ENCODE measurements at regions not wholly inside any gene's neighbourhood (a gene's known extent, or its start where the extent isn't known, plus 50 kb on each side); places are given as distances from the start of the nearest gene placed in this dataset.

DNA sequence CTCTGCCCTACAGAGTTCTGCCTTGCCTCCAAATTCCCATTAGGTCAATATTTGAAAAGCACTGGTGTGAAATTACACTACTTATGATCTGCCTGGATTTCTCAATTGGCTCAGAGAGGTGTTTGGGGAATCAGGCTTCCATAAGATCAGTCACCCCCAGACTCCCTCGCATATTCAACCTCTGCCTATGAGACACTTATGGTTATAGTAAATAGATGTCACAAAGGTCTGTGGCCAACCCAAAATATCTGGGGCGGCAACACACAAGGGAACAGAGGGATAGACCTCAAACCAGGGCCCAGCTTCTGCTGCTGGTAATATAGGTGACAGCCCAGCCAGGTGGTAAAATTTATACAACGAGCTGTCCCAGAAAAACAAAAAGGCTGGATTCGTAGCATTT, 376.7 kb upstream of the ZMIZ1 start:
- no peaks in the 10 kb centered on the region for H3K36me3 ChIP-seq
- no peaks in the 10 kb centered on the region for H3K27me3 ChIP-seq
- peaks cover 15% of the 10 kb centered on the region for H3K4me1 ChIP-seq
- TF ChIP-seq, protein P1, sequence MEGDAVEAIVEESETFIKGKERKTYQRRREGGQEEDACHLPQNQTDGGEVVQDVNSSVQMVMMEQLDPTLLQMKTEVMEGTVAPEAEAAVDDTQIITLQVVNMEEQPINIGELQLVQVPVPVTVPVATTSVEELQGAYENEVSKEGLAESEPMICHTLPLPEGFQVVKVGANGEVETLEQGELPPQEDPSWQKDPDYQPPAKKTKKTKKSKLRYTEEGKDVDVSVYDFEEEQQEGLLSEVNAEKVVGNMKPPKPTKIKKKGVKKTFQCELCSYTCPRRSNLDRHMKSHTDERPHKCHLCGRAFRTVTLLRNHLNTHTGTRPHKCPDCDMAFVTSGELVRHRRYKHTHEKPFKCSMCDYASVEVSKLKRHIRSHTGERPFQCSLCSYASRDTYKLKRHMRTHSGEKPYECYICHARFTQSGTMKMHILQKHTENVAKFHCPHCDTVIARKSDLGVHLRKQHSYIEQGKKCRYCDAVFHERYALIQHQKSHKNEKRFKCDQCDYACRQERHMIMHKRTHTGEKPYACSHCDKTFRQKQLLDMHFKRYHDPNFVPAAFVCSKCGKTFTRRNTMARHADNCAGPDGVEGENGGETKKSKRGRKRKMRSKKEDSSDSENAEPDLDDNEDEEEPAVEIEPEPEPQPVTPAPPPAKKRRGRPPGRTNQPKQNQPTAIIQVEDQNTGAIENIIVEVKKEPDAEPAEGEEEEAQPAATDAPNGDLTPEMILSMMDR (IDR thresholded peaks at IDR 0.05; ENCODE audit: low read depth, low read length) = no peak
- H3K9me3 ChIP-seq = no peaks in the 10 kb centered on the region
- no peak for DNase-seq
- no peak overlapping the region for H3K4me3 ChIP-seq (ENCODE audit: low read depth, low read length)

DNA sequence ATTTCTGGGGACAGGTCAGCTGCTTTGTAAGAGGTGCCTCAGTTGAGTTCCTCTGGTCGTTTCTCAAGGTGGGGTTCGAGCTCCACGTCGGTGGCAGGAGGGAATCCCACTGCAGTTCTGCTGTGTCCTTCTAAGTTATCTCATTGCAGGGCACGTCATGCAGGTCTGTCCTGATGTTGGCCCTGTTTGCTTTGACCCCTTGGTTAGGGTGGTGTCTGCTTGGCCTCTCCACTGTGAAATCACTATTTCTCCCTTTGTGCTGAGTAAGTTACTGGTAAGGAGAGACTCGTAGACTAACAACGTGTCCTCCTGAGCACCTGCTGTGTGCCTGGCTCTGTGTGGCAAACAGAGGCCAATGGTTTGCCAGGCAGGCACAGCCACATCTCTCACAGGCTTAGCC, 372.9 kb upstream of the ZMIZ1 start:
- TF ChIP-seq, protein P1 (IDR thresholded peaks at IDR 0.05; ENCODE audit: low read depth, low read length) = no peak
- no peaks in the 10 kb centered on the region for H3K36me3 ChIP-seq
- no peaks in the 10 kb centered on the region for H3K27me3 ChIP-seq
- no peak for DNase-seq
- H3K4me3 ChIP-seq (ENCODE audit: low read depth, low read length) = no peak overlapping the region
- H3K4me1 ChIP-seq = peaks cover 6% of the 10 kb centered on the region; the same call in 1 of the 2 replicates
- H3K9me3 ChIP-seq = no peaks in the 10 kb centered on the region

DNA sequence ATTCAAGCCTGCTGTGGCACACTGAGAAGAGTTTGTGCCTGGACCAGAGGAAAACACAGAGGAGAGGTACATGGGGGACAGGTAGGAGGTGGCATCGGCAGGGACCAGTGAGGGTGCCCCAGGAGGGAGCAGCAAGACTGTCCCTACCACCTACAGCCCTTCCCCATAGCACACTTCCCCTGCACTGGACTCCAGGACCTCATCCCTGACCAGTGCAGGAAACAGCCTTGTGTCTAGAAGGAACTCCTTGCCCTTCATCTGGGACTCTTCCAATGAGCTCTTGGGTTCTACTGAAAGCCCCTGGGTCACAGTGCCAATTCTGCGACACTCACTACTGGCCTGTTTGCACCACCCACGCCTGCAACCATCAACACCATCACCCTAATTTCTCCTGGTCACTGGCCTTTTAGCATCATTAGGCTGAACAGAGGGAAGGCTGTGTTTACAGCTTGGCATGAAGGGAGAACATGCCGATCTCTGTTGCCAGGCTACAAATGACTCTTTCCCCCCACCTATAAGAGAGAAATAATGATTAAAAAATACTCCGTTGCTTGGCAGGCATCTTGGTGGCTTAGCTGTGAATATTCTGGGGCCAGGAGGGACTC, 371.9 kb upstream of the ZMIZ1 start:
- no peaks in the 10 kb centered on the region for H3K9me3 ChIP-seq
- no peaks in the 10 kb centered on the region for H3K36me3 ChIP-seq
- no peak for DNase-seq
- peaks cover under 1% of the 10 kb centered on the region; the same call in 1 of the 2 replicates for H3K4me1 ChIP-seq
- H3K4me3 ChIP-seq (ENCODE audit: low read depth, low read length) = no peak overlapping the region
- TF ChIP-seq, protein P1 (IDR thresholded peaks at IDR 0.05; ENCODE audit: low read depth, low read length) = no peak
- no peaks in the 10 kb centered on the region for H3K27me3 ChIP-seq

DNA sequence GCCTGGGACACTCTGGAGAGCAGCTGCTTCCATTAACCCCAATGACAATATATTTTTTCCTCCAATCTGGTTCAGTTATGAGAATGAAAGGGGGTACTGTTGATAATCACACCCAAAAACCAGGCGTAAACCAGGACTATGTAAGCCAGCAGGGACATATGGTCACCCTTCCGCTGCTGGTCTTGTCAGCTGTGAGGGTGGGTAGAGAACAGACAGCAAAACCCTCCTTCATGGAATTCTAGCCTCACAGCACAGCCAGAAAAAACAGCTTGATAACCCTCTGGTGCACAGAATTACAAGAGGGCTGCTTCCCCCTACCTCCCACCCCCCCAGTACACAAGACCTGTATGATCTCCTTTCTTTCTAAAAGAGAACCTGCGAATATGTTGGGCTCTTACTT, 368.8 kb upstream of the ZMIZ1 start:
- DNase-seq = no peak

DNA sequence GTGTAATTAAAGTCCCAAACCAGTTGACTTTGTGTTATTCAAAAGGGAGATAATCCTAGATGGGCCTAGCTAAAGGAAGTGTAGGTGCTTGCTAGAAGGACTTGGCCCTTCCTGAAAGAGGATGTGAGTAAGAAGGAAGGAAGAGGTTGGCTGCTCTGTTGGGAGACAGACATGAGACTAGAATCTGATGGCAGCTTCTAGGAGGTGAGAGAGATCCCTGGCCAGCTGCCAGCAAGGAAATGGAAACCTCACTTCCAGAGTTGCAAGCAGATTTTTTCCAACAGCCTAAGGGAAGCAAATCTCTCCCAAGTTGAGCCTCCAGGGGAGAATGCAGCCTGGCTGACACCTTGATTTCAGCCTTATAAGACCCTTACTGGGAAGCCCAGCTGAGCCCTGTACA, 368.4 kb upstream of the ZMIZ1 start:
- Histone ChIP-seq H3K9me3 (no peaks in the 10 kb centered on the region), H3K27me3 (no peaks in the 10 kb centered on the region), H3K36me3 (no peaks in the 10 kb centered on the region), H3K4me1 (no peaks in the 10 kb centered on the region), H3K4me3 (ENCODE audit: low read depth, low read length) (no peak overlapping the region)
- DNase-seq = no peak
- TF ChIP-seq, protein P1 (IDR thresholded peaks at IDR 0.05; ENCODE audit: low read depth, low read length) = no peak

More for the DNA sequence above, 368.8 kb upstream of the ZMIZ1 start:
- no peaks in the 10 kb centered on the region for H3K27me3 ChIP-seq
- no peaks in the 10 kb centered on the region for H3K4me1 ChIP-seq
- no peaks in the 10 kb centered on the region for H3K9me3 ChIP-seq
- TF ChIP-seq, protein P1 (IDR thresholded peaks at IDR 0.05; ENCODE audit: low read depth, low read length) = no peak
- H3K4me3 ChIP-seq (ENCODE audit: low read depth, low read length) = no peak overlapping the region
- no peaks in the 10 kb centered on the region for H3K36me3 ChIP-seq

DNA sequence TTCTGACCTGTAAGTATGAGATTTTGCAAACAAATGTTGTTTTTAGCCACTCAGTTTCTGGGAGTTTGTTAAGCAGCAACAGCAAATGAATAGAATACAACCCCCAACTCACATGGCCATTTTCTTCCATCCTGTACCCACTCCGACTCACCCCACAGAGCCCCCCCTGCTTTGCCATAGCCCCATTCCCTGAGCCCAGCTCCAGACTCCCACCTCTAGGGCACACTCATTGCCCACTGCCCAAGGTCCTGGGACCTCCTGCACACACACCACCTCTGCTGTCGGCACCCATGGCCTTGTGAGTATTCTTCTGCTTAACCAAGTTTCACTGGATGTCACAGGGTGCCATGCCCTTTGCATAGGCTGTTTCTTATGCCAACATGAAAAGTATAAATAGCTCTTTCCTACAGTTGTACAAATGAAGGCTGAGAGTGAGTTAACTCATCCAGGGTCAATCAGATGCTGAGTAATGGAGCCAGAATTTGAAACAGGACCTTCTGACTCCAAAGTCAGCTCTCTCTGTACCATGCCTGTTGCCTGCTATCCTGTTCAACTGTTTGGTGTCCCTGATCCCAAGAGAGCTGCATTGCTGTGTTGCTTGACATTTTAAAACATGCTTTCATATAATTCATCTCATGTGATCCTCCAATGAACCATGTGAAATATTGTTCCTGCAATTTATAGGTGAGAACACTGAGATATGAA, 367.8 kb upstream of the ZMIZ1 start:
- H3K36me3 ChIP-seq = no peaks in the 10 kb centered on the region
- DNase-seq = no peak
- TF ChIP-seq, protein P1 (IDR thresholded peaks at IDR 0.05; ENCODE audit: low read depth, low read length) = no peak
- no peaks in the 10 kb centered on the region for H3K4me1 ChIP-seq
- H3K27me3 ChIP-seq = no peaks in the 10 kb centered on the region
- H3K9me3 ChIP-seq = no peaks in the 10 kb centered on the region
- no peak overlapping the region for H3K4me3 ChIP-seq (ENCODE audit: low read depth, low read length)
